GM20431 (cell line): ENCODE measurements at regions not wholly inside any gene's neighbourhood (a gene's known extent, or its start where the extent isn't known, plus 50 kb on each side); places are given as distances from the start of the nearest gene placed in this dataset.
"Not testable (repeated sequence)": the region's sequence is repeated elsewhere in the genome, so short reads cannot be mapped to it uniquely, and the experiment has no call there.

Source experiments
- in situ Hi-C: fragments of 300-500 bp; cut with MseI, MboI; formaldehyde crosslinking; loops from one replicate; pipeline ENCODE4 v1.15.0; 2020; ENCODE audit warnings: low sequenced_read_pairs; ENCODE audit not compliant: unreplicated experiment

- in situ Hi-C loops, result loop anchor here (25.0 kb wide), 1 partner anchor 199 kb away; no protein-coding TSS in a partner anchor
Measured at GRCh38 chr17:36837939-36838272, 99.4 kb upstream of the LHX1 start.

- in situ Hi-C loops, result loop anchor here (25.0 kb wide), 1 partner anchor 198 kb away; no protein-coding TSS in a partner anchor
Measured at GRCh38 chr17:36839256-36839655, 98.0 kb upstream of the LHX1 start.

- in situ Hi-C loops, result loop anchor here (25.0 kb wide), 1 partner anchor 197 kb away; no protein-coding TSS in a partner anchor
Measured at GRCh38 chr17:36840796-36841195, 96.5 kb upstream of the LHX1 start.

GRCh38 chr17:36842231-36842819 lies 95.0 kb upstream of the LHX1 start:
- in situ Hi-C loops, result loop anchor here (25.0 kb wide), 1 partner anchor 195 kb away; no protein-coding TSS in a partner anchor

- in situ Hi-C loops, result loop anchor here (25.0 kb wide), 1 partner anchor 194 kb away; no protein-coding TSS in a partner anchor
Measured at GRCh38 chr17:36842963-36843558, 94.2 kb upstream of the LHX1 start.

- in situ Hi-C loops, result loop anchor here (25.0 kb wide), 1 partner anchor 193 kb away; no protein-coding TSS in a partner anchor
Measured at GRCh38 chr17:36844013-36844412, 93.3 kb upstream of the LHX1 start.

- in situ Hi-C loops, result loop anchor here (25.0 kb wide), 1 partner anchor 193 kb away; no protein-coding TSS in a partner anchor
Measured at GRCh38 chr17:36844601-36845000, 92.7 kb upstream of the LHX1 start.

- in situ Hi-C loops, result loop anchor here (25.0 kb wide), 1 partner anchor 191 kb away; no protein-coding TSS in a partner anchor
Measured at GRCh38 chr17:36845916-36846315, 91.4 kb upstream of the LHX1 start.

GRCh38 chr17:36846410-36847292 lies 90.6 kb upstream of the LHX1 start:
- in situ Hi-C loops, result loop anchor here (25.0 kb wide), 1 partner anchor 191 kb away; no protein-coding TSS in a partner anchor

- in situ Hi-C loops, result loop anchor here (25.0 kb wide), 1 partner anchor 189 kb away; no protein-coding TSS in a partner anchor
Measured at GRCh38 chr17:36848008-36848902, 89.0 kb upstream of the LHX1 start.

- in situ Hi-C loops, result loop anchor here (25.0 kb wide), 1 partner anchor 188 kb away; no protein-coding TSS in a partner anchor
Measured at GRCh38 chr17:36849020-36849419, 88.3 kb upstream of the LHX1 start.

- in situ Hi-C loops, result loop anchor here (25.0 kb wide), 1 partner anchor 187 kb away; no protein-coding TSS in a partner anchor
Measured at GRCh38 chr17:36849871-36850348, 87.4 kb upstream of the LHX1 start.

GRCh38 chr17:36850790-36851189 lies 86.5 kb upstream of the LHX1 start:
- in situ Hi-C loops, result no loop called here

GRCh38 chr17:36851250-36851649 lies 86.0 kb upstream of the LHX1 start:
- in situ Hi-C loops, result no loop called here

GRCh38 chr17:36852478-36852877 lies 84.8 kb upstream of the LHX1 start:
- in situ Hi-C loops, result not testable (repeated sequence)

GRCh38 chr17:36854982-36855381 lies 82.3 kb upstream of the LHX1 start:
- in situ Hi-C loops, result no loop called here

- in situ Hi-C loops, result no loop called here
Measured at GRCh38 chr17:36855459-36855858, 81.8 kb upstream of the LHX1 start.

GRCh38 chr17:36856222-36856621 lies 81.1 kb upstream of the LHX1 start:
- in situ Hi-C loops, result no loop called here

- in situ Hi-C loops, result no loop called here
Measured at GRCh38 chr17:36856903-36857381, 80.3 kb upstream of the LHX1 start.
